Omental fat pad (tissue), 1 donor: ENCODE measurements at regions not wholly inside any gene's neighbourhood (a gene's known extent, or its start where the extent isn't known, plus 50 kb on each side); places are given as distances from the start of the nearest gene placed in this dataset.
"Not testable (repeated sequence)": the region's sequence is repeated elsewhere in the genome, so short reads cannot be mapped to it uniquely, and the experiment has no call there.

ENCODE experiments used
- ATAC-seq: fragments of 150-250 bp; one replicate; pipeline ENCODE4 v1.9.1; 2016; ENCODE audit warnings: mild to moderate bottlenecking, moderate library complexity; ENCODE audit not compliant: low FRiP score
- DNase-seq: peaks from one replicate; pipeline ENCODE4 v3.0.0-alpha.2; 2019; ENCODE audit warnings: low spot score

GRCh38 chr1:148679050-148679786 lies 69.4 kb upstream of the NUDT4B start:
- ATAC-seq, DNase-seq: not testable (repeated sequence)

- peak; percentile 90 for ATAC-seq
- DNase-seq, result not testable (repeated sequence)
These were observed 68.7 kb upstream of the NUDT4B start for GRCh38 chr1:148679787-148680326.

GRCh38 chr1:148686735-148687134 lies 61.8 kb upstream of the NUDT4B start:
- not testable (repeated sequence) for ATAC-seq, DNase-seq

- not testable (repeated sequence) for ATAC-seq, DNase-seq
These were observed 61.2 kb upstream of the NUDT4B start for GRCh38 chr1:148687376-148687775.
